ENCODE measurements at regions not wholly inside any gene's neighbourhood (a gene's known extent, or its start where the extent isn't known, plus 50 kb on each side); places are given as distances from the start of the nearest gene placed in this dataset.
"Not testable (repeated sequence)": the region's sequence is repeated elsewhere in the genome, so short reads cannot be mapped to it uniquely, and the experiment has no call there.

DNA sequence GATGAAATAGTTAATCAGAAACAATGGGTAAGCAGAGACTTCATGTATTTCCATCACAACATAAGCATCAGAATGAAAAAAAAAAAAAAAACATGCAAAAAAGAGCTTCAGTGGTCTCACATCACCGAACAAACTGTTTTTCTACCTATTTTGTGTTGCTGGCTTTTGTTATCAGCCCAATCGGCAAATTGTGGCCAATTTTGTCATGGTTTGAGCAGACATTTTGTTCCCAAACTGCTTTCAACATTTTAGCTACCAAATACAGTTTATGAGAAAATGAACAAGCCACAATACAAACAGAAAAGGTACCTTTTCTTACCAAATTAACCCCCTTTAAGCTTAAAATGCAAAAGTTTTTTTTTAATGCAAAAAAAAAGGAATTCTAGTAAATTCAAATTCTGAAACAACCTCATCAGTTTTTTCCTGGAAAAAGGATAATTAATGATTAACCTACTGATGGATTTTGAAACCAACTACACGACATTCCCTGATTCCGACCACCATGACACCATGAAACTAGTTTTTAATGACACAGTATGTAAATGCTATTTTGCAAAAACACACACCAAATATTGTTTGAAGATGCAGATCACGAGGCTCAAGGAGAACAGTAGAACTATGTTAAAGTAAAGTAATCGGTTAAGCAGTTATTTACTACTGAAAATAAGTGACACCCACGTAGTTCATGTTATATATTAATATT is 316.7 kb downstream of the BCL2L11 start:
- TF ChIP-seq, protein P1, sequence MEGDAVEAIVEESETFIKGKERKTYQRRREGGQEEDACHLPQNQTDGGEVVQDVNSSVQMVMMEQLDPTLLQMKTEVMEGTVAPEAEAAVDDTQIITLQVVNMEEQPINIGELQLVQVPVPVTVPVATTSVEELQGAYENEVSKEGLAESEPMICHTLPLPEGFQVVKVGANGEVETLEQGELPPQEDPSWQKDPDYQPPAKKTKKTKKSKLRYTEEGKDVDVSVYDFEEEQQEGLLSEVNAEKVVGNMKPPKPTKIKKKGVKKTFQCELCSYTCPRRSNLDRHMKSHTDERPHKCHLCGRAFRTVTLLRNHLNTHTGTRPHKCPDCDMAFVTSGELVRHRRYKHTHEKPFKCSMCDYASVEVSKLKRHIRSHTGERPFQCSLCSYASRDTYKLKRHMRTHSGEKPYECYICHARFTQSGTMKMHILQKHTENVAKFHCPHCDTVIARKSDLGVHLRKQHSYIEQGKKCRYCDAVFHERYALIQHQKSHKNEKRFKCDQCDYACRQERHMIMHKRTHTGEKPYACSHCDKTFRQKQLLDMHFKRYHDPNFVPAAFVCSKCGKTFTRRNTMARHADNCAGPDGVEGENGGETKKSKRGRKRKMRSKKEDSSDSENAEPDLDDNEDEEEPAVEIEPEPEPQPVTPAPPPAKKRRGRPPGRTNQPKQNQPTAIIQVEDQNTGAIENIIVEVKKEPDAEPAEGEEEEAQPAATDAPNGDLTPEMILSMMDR (IDR thresholded peaks at IDR 0.05 in 4 of 5, conservative IDR thresholded peaks at IDR 0.05 in 1 of 5), result not testable (repeated sequence)
- not testable (repeated sequence) for TF ChIP-seq POLR2A (IDR thresholded peaks at IDR 0.05)
